Retinal pigment epithelial cell (primary cell): ENCODE measurements at regions not wholly inside any gene's neighbourhood (a gene's known extent, or its start where the extent isn't known, plus 50 kb on each side); places are given as distances from the start of the nearest gene placed in this dataset.

Experiments
- DNase-seq: peaks from one replicate; pipeline ENCODE4 v3.0.0-alpha.2; 2010; ENCODE audit warnings: low read depth
- H3K4me3 ChIP-seq: 2 replicates; pipeline ENCODE4 v1.5.1; 2011; ENCODE audit warnings: mild to moderate bottlenecking, low read length, control low read depth, moderate library complexity
- CTCF ChIP-seq: conservative IDR thresholded peaks from 2 replicates; pipeline ENCODE4 v1.5.1; 2011; ENCODE audit warnings: low read depth, low read length, control low read depth, inconsistent platforms

GRCh38 chr6:1202201-1202600, 109.7 kb upstream of the FOXQ1 start:
- no peak for TF ChIP-seq CTCF
- no peak for DNase-seq
- no peak overlapping the region for H3K4me3 ChIP-seq

GRCh38 chr6:1201547-1202200, 110.2 kb upstream of the FOXQ1 start:
- no peak overlapping the region for H3K4me3 ChIP-seq
- peak; percentile 71 for DNase-seq
- no peak for TF ChIP-seq CTCF

- H3K4me3 ChIP-seq = no peak overlapping the region
- peak; percentile 81 for DNase-seq
- no peak for TF ChIP-seq CTCF
Observed at GRCh38 chr6:1200409-1201101, 111.3 kb upstream of the FOXQ1 start.

GRCh38 chr6:1200081-1200408, 111.9 kb upstream of the FOXQ1 start:
- no peak for DNase-seq
- no peak for TF ChIP-seq CTCF
- H3K4me3 ChIP-seq = no peak overlapping the region

GRCh38 chr6:1197309-1197708, 114.6 kb upstream of the FOXQ1 start:
- no peak for TF ChIP-seq CTCF
- no peak overlapping the region for H3K4me3 ChIP-seq
- DNase-seq = no peak

- TF ChIP-seq CTCF = no peak
- H3K4me3 ChIP-seq = no peak overlapping the region
- no peak for DNase-seq
Observed at GRCh38 chr6:1191141-1191630, 120.7 kb upstream of the FOXQ1 start.

- TF ChIP-seq CTCF = no peak
- no peak overlapping the region for H3K4me3 ChIP-seq
- peak; percentile 98 for DNase-seq
Observed at GRCh38 chr6:1190366-1190765, 121.5 kb upstream of the FOXQ1 start.
